HuH-7.5 (cell line): ENCODE measurements at regions not wholly inside any gene's neighbourhood (a gene's known extent, or its start where the extent isn't known, plus 50 kb on each side); places are given as distances from the start of the nearest gene placed in this dataset.

Experiments used
- DNase-seq: peaks from one replicate; pipeline ENCODE4 v3.0.0; 2011; ENCODE audit warnings: low spot score

DNA sequence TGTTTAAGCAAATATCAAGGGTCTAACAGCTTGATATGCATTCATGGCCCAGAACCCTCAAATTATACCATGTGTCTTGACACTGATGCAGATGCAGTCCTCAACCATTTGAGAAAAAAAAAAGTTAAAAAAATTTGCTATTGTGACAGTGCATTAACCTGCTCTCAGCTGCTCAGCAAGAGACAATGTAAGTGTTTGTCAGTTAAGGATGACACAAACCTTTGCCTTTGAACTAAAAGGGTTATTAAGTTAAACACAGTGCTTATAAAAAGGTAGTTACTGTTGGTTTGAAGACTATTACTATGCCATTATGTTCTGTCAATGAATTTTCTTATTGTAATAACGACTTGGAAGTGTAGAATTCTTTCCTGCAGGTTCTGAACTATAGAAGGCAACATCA, 655.6 kb upstream of the NEGR1 start:
- no peak for DNase-seq

DNA sequence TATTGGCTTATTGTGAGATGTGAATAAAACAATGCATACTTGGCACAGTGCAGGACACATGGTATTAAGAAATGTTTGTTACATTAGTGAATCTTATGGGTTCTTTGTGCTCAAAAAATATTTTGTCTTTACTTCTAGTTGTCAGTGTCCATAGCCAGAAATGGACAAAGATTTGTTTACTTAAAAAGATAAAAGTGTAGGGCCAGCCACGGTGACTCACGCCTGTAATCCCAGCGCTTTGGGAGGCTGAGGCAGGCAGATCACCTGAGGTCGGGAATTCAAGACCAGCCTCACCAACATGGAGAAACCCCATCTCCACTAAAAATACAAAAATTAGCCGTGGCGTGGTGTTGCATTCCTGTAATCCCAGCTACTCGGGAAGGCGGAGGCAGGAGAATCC, 654.6 kb upstream of the NEGR1 start:
- DNase-seq = no peak

DNA sequence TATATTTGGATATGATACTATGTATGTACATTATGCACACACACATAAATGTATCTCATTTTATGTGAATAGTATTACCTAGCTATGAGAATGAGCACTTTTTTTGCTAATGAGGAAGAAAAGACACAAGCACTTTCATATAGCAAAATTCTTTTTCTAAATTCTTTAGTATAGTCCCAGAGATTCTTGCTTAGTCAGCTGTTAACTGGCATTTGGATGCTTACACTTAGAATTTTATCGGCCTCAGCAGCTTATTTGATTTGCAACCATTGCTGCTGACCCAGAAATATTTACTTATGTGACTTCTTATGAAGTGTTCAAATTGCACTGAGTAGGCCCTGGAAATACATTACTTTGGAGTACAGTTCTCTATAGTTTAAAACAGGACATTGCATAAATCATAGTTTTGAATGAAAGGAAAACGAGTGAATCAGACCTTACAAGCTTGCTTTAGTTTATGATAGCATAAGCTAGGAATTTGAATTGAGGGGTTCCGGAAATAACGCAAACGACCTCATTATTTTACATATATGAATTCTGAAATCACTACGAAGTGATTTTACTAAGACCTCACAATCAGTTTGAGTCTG, 653.9 kb upstream of the NEGR1 start:
- no peak for DNase-seq

DNA sequence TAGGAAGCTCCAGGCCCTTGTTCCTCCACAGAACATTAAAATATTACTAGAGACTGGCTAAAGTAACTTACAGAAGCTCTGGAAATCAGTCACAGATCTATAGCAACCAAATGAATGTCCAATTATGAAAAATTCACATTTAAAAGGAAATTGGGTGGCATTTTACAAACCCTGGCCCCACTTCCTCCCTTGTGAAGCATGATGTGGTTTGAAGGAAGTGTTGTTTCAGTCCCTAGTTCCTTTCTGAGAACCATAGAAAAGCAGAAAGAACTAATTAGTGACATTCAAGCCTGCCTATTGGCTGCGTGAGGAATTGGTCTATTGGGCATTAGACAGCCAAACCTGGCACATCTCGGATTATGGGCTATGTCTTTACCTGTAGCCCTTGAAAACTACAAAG, 649.7 kb upstream of the NEGR1 start:
- DNase-seq = no peak

DNA sequence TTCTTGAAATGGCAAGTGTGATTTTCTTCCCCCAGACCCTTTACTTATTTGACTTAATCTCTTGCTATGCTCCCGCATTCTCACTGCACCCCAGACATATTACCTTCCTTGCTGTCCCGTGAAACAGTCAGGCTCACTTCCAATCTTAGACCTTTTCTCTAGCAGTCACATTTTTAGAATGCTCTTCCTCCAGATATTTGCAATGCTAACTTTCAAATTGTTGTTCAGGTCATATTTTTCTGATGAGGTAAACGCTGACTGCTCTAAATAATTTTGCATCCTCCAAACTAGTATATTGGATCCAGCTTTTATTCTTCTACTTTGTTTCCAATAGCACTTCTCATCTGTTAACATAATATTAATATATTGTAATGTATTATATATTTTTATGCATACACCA, 648.2 kb upstream of the NEGR1 start:
- DNase-seq = no peak

DNA sequence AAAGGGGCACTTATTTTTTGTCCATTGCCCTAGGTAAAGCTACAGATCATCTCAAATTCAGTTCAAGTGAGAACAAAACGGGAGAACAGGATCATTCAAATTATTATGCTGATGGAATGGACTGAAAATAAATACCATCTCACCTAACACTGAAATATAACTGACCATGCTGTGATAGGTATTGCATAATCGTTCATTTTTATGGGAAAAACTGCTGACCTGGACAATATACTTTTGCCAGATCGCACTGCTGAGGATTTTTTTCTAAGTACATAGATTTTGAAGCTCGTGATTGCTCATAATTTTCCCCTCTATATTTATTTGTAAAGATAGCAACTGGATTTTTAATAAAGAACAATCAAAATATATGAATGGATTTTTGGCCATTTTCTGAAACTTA, 636.6 kb upstream of the NEGR1 start:
- DNase-seq = no peak

DNA sequence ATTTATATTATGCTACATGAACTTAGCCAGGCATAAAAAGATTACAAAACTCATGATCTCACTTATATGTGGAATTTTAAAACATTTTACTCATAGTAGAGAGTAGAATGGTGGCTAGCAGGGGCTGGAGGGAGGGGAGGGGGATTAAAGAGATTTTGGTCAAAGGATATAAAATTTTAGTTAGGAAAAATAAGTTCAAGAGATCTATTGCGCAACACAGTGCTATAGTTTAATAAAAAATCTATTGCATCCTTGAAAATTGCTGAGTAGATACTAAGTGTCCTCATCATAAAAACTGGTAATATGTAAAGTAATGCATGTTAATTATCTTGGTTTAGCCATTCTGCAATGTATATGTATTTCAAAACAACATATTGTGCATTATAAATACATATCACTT, 635.6 kb upstream of the NEGR1 start:
- no peak for DNase-seq

DNA sequence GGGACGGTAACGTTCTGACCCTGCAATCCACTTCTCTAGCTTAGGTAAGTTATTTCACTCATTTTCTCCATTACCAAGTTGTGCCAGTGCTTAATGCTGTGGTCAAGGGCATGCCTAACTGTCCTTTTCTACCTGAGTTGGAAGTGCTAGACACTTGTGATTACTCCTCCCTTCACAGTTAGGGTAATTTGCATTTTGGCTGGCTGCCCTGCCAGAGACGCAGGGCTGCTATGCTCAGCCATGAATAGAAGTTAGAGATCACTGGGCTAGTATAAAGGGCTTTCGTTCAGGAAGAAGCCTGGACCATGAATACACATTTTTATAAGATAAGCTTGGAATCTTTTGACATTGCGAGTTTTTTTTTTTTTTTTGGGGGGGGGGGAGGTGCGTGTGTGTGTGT, 633.2 kb upstream of the NEGR1 start:
- no peak for DNase-seq

DNA sequence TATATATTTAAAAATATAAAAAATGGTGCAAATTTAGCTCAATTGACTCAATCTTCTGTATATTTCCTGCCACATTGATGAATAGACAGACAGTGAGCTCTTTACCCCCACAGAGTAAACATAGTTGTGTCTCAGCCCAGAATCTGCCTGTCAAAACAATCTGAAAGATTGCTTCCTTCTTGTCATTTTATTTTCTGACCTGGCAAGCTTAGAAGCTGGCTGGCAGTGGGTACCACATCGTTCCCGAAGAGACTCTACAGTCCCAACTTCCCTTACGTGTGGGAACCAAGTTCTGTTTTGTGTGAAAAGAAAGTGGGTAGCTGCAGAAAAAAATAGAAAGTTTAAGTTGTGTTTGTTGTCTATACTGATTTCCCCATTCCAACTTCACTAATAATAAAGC, 629.3 kb upstream of the NEGR1 start:
- no peak for DNase-seq

DNA sequence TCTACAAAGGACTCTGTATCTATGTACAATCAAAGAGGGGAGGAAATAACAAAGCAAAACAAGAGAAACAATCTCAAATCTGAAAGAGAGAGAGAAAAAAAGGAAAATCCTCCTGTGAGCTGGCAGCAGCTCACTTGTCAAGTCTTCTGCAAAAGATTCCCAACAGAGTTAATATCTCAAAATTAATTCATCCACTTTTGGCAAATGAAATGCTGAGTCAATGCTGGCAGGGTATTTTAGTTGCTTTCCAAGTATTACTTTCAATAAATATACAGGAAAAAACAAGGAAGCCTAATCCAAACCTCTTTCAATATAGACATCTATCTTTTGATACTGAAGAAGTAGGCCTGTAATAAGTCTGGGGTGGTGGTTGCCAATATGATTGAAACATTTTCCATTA, 613.9 kb upstream of the NEGR1 start:
- DNase-seq = no peak

DNA sequence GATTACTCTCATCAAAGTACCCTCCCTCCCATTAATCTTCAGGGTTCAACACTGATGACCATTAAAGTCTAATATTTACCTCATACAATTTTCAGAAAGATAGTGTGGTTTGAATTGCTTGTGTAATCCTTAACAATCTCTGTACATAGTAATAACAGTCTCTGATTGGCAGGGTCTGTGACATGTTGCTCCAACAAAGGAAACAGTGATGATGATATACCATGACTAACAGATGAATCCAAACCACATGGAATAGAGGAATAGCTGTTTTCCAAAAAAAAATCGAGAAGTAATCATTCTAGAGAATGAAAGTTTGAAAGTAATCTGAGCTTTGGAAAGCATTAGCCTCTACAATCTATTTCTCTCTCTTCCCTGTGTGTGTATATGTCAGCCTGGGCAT, 610.1 kb upstream of the NEGR1 start:
- no peak for DNase-seq

DNA sequence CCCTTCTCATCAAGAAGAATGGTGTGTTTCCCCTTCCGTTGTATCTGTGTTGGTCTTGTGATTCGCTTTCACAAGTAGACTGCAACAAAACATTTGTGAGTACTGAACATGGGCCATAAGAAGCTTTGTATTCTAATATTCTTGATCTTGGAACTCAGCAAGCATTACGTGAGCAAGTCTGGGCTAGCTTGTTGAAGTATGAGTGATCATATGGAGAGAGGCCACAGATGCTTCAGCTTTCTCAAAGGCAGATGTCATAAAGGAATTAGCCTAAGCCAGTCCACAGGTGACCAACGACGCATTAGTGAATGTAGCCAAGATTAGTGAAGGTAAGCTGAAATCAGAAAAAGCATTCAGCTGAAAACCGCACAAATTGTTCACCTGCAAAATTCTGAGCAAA, 609.6 kb upstream of the NEGR1 start:
- DNase-seq = no peak

DNA sequence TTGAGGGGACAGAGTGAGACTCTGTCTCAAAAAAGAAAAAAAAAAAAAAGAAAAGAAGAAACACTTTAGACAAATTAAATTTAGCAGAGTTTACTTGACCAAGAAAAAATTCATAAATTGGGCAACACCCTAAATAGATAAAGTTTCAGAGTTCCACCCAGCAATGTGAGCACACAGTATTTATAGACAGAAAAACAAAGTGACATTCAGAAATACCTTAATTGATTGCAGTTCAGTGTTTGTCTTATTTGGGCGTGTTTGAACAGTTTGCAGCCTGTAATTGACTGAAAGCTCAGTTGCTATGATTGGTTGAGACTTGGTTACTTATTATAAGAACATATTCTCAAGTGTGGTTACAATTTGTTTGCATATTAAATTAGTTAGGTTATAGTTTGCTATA, 603.5 kb upstream of the NEGR1 start:
- DNase-seq = no peak

DNA sequence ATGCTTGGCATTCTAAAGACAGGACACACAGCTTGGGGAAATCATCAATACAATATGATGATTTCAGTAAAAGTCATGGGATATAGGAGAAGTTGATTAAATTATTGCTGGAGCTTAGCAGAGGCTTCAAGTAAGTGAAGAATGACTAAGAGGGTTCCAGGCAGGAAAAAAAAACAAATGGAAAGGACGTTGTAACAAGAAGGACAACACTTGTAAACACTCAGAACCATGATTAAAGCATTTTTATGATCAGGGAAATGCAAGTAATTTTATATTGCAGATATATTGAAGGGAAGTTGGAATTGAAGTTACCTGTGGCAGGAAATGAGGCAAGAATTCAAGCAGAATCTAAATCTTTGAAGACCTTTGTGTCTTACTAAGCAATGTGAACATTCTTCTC, 602.7 kb upstream of the NEGR1 start:
- no peak for DNase-seq

DNA sequence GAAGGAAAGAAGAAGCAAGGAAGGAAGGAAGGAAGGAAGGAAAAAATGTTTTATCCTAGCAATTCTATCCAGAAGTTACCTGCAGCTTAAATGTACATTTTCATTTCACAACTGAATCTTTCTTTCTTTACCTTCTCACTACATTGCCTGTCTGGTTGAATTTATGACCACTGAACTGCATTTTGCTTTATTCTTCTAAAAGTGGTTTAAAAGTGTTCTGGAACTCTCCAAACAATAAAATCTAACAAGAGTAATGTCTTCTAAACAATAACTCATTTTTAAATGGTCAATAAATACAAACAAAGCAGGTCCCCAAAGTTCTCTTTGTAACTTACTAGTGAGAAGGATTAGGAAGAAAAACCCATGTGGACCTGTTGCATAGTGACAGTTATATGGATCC, 587.5 kb upstream of the NEGR1 start:
- DNase-seq = no peak

DNA sequence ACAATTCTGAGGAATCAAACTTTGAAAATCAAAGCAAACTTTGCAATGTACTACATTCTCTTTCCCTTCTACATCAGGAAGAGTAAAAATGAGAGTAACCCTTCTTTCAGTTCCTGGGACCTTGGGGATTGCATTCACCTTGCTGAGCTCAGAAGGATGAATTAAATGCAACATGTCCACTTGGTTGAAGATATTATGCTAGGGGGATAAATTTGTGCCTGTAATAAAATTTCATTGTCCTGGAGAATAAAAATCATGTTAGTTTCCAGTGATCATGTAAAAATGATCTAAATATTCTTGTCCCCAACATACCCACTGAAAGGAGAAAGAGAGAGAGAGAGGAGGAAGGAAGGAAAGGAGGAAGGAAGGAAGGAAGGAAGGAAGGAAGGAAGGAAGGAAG, 587.1 kb upstream of the NEGR1 start:
- DNase-seq = no peak

DNA sequence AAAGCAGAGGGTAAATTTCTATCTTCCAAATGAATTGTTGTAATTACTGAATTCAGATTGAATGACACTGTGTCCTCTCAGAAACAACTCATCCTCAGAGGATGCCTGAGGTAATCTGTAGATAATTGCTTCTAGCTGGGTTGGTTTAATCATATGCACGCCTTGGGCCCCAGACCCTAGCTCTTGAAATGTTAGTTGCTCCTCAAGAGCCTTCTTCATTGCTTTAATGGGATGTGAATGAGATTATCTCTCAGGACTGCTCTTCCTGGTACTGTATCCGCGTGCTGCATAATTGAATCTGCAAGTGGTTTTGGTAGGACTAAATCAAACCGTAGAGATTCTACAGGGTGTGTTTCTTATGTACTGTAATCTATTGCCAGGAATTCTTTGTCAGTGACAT, 569.3 kb upstream of the NEGR1 start:
- DNase-seq = no peak

DNA sequence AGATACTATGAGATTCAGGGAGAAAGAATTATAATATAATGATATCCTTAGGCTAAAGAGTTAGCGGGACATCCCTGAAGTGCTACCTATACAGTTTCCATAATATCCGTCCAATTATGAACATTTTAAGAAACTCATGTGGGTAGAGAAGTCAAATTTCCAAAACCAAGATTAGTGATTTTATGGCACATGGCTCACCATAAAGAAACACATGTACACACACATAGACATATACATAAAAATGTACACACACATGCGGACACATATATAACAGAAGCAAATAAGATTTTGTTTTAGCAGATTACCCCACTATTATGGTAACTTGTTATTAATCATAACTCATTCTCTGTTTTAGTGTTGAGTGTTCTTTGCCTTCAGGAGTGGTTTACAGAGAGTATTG, 566.7 kb upstream of the NEGR1 start:
- DNase-seq = no peak

DNA sequence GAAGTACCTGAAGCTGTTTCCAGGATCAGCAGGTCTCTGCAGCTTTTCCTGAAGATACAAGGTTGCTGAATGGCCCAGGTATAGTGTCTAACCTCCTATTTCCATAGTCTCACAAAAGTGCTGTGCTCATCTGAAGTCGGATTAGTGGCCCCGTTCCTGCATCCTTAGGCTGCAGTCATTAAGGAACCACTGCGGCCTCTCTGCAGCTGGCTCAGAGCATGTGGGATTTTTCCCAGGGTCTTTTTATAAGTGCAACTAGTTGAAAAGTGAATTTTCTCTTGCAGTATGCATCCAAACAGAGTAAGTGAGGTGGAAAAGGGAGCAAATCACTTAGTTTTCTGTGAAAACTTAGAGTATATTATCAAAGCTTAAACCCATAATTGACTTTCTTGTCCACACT, 565.3 kb upstream of the NEGR1 start:
- DNase-seq = no peak

DNA sequence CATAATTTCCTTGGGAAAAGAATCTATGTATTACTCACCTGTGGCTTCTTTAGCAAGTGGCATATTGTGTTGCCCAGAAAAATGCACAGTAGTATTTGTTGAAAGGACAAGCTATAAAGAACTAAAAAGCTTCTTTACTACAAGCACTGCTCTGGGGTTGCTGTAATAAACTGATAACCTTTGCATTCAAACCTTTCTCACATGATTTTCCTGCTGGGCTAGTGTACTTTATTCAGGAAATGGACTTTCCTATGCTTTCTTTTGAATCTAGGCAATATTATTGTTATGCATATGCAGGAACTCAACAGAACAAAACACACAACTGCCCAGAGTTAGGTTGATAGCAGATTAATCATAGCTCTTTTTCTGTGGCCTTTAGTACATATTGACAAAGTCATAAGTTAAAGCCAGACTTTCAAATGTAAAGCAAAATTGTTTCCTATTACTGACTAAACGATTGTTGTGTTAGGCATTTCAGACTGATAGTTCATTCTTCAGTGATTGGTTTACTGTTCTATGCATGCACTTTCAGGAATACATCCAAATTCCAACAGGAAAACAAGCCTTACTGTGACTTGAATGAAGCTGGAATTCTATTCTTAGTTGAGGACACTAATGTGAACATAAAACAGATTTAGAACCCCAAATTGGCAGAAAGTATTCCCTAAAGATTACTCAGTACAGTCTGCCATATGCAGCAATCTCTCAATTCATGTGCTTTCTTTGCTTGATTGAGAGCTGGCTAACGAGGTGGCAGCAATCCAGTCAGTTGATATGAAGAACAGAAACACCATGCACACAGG, 564.3 kb upstream of the NEGR1 start:
- DNase-seq = no peak

DNA sequence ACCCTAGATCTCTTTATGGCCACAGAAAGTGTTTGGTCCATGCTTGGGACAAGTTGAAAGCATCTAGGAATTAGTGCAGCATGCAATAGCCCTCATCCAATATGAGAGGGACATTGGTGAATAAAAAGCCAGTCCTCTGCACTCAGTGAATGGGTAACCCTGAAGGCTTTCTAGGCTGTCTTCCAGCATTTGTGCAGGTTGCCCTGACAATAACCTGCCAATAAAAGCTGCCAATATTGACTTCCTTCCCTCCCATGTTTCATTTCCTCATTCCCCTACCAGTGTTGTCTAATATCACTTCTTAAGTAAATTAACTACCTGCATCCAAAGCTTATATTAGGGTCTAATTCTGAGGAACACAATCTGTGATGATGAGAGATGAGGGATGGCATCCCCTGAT, 563.6 kb upstream of the NEGR1 start:
- no peak for DNase-seq

DNA sequence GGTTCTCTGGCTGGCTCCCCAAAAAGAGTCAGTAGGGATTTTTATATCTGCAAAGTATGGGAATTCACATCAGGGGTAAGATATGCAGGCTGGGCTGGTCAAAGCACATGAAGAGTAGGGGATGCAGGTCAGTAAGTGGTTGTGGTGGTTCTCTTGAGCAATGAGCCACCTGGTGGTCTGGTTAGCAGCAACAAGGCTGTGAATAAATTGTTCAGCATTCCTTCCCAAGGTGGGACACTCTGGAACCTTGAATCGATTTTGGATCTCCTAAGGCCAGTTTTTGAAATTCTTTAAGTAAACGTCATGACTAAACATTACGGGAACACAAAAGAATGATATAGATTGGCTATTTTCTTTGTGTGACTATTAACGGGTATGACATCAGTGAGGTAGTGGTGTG, 563.0 kb upstream of the NEGR1 start:
- DNase-seq = no peak

DNA sequence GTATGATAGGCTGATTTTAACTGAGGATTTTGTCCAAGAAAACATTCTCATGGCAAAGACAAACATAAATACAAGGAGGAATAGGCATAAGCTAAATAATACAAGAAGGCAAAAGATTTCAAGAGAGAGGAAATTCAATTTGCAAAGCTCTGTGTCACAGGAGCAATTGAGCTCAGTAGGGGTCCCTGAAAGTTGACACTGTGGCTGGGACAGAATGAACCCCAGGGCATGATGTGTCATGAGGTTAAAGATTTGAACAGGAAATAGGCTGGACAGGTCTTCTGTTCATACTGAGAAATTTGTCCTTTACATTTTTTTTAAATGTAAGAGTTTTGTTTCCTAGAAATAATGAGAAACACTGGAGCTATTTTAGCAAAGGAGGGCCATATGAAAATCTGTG, 555.4 kb upstream of the NEGR1 start:
- DNase-seq = no peak
